ENCODE measurements at regions not wholly inside any gene's neighbourhood (a gene's known extent, or its start where the extent isn't known, plus 50 kb on each side); places are given as distances from the start of the nearest gene placed in this dataset.
A peak's percentile ranks its signal among the peaks of the same experiment; 100 is the strongest.
"Not testable (repeated sequence)": the region's sequence is repeated elsewhere in the genome, so short reads cannot be mapped to it uniquely, and the experiment has no call there.

- 46 to 93% (median 73%) methylated on average over 2 to 8 of the region's 13 CpGs; no CpG with 5 or more reads in 5 of the 10 experiments for WGBS, 10 experiments
- H3K4me1 ChIP-seq (replicated peaks in 1 of 2); H3K27ac ChIP-seq; H3K4me3 ChIP-seq; in situ Hi-C loops (cut with MboI; ENCODE audit: low pct_unique_long_range_greater_than_20kb in 2 of 9, low sequenced_read_pairs in 9 of 9, unreplicated experiment in 9 of 9); ATAC-seq (replicated peaks in 6 of 8): not testable (repeated sequence)
These were observed 367.5 kb downstream of the PRR16 start for GRCh38 chr5:120831646-120832045.

GRCh38 chr5:120841830-120842229 is 377.7 kb downstream of the PRR16 start:
- ATAC-seq (replicated peaks in 6 of 8): no peak
- no peak overlapping the region for H3K4me3 ChIP-seq
- no peaks in the 10 kb centered on the region for H3K4me1 ChIP-seq (replicated peaks in 1 of 2)
- no peak overlapping the region for H3K27ac ChIP-seq
- in situ Hi-C loops (cut with MboI; ENCODE audit: low pct_unique_long_range_greater_than_20kb in 2 of 9, low sequenced_read_pairs in 9 of 9, unreplicated experiment in 9 of 9): no loop called here

GRCh38 chr5:120843390-120843980 is 379.4 kb downstream of the PRR16 start:
- no peak for ATAC-seq (replicated peaks in 6 of 8)
- Histone ChIP-seq H3K27ac (no peak overlapping the region), H3K4me3 (no peak overlapping the region), H3K4me1 (replicated peaks in 1 of 2) (no peaks in the 10 kb centered on the region)
- in situ Hi-C loops (cut with MboI; ENCODE audit: low pct_unique_long_range_greater_than_20kb in 2 of 9, low sequenced_read_pairs in 9 of 9, unreplicated experiment in 9 of 9): no loop called here
- WGBS, 10 experiments: 0 to 91% (median 73%) methylated on average over 1 to 3 of the region's 3 CpGs

GRCh38 chr5:120848883-120849282 is 384.8 kb downstream of the PRR16 start:
- Histone ChIP-seq H3K4me1 (replicated peaks in 1 of 2) (no peaks in the 10 kb centered on the region), H3K27ac (no peak overlapping the region), H3K4me3 (no peak overlapping the region)
- in situ Hi-C loops (cut with MboI; ENCODE audit: low pct_unique_long_range_greater_than_20kb in 2 of 9, low sequenced_read_pairs in 9 of 9, unreplicated experiment in 9 of 9): no loop called here
- peak in 3 of 8 experiments; percentile 94 to 98 (median 96) for ATAC-seq (replicated peaks in 6 of 8)
- 0 to 88% (median 25%) methylated on average over 1 of the region's 2 CpGs; no CpG with 5 or more reads in 4 of the 10 experiments for whole genome bisulfite sequencing, 10 experiments

- 14 to 83% (median 43%) methylated on average over 1 of the region's 1 CpG; no CpG with 5 or more reads in 5 of the 10 experiments for WGBS, 10 experiments
- in situ Hi-C loops (cut with MboI; ENCODE audit: low pct_unique_long_range_greater_than_20kb in 2 of 9, low sequenced_read_pairs in 9 of 9, unreplicated experiment in 9 of 9): no loop called here
- Histone ChIP-seq H3K27ac (no peak overlapping the region), H3K4me3 (no peak overlapping the region), H3K4me1 (replicated peaks in 1 of 2) (no peaks in the 10 kb centered on the region)
- ATAC-seq (replicated peaks in 6 of 8): peak in 5 of 8 experiments; percentile 29 to 76 (median 47)
These were observed 388.2 kb downstream of the PRR16 start for GRCh38 chr5:120852222-120852860.

DNA sequence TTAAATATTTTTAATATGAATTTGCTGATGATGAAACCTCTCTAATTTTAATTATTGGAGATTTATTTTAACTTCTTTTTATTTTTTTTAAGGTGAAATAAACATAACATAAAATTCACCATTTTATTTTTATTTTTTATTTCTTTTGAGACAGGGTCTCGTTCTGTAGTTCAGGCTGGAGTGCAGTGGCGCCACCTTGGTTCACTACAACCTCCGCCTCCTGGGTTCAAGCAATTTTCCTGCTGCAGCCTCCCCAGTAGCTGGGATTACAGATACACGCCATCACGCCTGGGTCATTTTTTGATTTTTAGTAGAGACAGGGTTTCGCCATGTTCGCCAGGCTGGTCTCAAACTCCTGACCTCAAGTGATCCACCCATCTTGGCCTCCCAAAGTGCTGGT is 402.9 kb downstream of the PRR16 start:
- H3K4me1 ChIP-seq (replicated peaks in 1 of 2): no peaks in the 10 kb centered on the region
- H3K27ac ChIP-seq: no peak overlapping the region
- in situ Hi-C loops (cut with MboI; ENCODE audit: low pct_unique_long_range_greater_than_20kb in 2 of 9, low sequenced_read_pairs in 9 of 9, unreplicated experiment in 9 of 9): no loop called here
- 80 to 100% (median 93%) methylated on average over 2 to 7 of the region's 7 CpGs for WGBS, 10 experiments
- ATAC-seq (replicated peaks in 6 of 8): no peak
- H3K4me3 ChIP-seq: no peak overlapping the region

DNA sequence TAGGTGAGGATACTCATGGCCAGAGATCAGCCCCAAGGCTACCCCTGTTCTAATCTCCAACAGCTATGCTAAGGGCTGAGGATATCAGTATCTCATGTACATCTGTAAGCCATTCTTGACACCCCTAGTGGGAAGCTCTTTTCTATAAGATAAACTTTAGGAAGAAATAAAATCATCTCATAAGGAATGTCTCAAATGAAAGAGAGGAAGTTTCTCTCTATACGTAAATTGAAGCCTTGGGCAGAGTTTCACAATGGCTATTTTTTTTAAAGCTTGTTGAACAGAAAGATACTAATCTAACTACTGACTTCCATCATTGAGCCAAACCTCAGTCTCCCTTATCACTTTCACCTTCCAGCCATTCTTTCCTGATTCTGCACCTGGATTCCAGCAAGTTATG is 405.7 kb downstream of the PRR16 start:
- no peak for ATAC-seq (replicated peaks in 6 of 8)
- Histone ChIP-seq H3K4me1 (replicated peaks in 1 of 2) (peaks cover 0 to 2% of the 10 kb centered on the region in 2 donors), H3K4me3 (no peak overlapping the region), H3K27ac (no peak overlapping the region)
- in situ Hi-C loops (cut with MboI; ENCODE audit: low pct_unique_long_range_greater_than_20kb in 2 of 9, low sequenced_read_pairs in 9 of 9, unreplicated experiment in 9 of 9): no loop called here
- 83 to 100% (median 100%) methylated on average over 1 of the region's 1 CpG; no CpG with 5 or more reads in 4 of the 10 experiments for whole genome bisulfite sequencing, 10 experiments

- Histone ChIP-seq H3K27ac (no peak overlapping the region), H3K4me1 (replicated peaks in 1 of 2) (peaks cover 0 to 2% of the 10 kb centered on the region in 2 donors), H3K4me3 (no peak overlapping the region)
- no peak for ATAC-seq (replicated peaks in 6 of 8)
- in situ Hi-C loops (cut with MboI; ENCODE audit: low pct_unique_long_range_greater_than_20kb in 2 of 9, low sequenced_read_pairs in 9 of 9, unreplicated experiment in 9 of 9): no loop called here
- 6 to 100% (median 89%) methylated on average over 1 to 2 of the region's 2 CpGs; no CpG with 5 or more reads in 1 of the 10 experiments for WGBS, 10 experiments
These were observed 408.2 kb downstream of the PRR16 start for GRCh38 chr5:120872297-120872696.

DNA sequence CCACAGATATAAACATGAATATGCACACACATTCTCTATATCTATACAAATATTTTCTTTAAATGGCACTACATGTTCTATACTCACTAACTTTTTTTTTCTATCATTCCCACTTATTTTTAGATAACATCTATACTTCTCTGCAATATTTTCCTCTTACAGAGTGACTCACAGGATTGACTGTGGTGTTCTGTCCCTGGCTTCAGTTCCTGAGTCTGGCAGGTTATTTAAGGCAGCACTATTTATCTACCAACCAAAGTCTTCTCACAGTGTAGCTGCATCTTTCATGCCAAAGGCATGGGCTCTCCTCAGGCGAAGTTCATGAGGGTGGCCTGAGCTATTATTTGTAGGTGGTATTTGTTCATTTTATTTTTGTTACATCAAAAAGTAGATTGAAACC is 409.0 kb downstream of the PRR16 start:
- Histone ChIP-seq H3K4me3 (no peak overlapping the region), H3K4me1 (replicated peaks in 1 of 2) (peaks cover 0 to 2% of the 10 kb centered on the region in 2 donors), H3K27ac (no peak overlapping the region)
- in situ Hi-C loops (cut with MboI; ENCODE audit: low pct_unique_long_range_greater_than_20kb in 2 of 9, low sequenced_read_pairs in 9 of 9, unreplicated experiment in 9 of 9): no loop called here
- ATAC-seq (replicated peaks in 6 of 8): peak in 1 of 8 experiments; percentile 31
- WGBS, 10 experiments: 11 to 100% (median 83%) methylated on average over 1 of the region's 1 CpG; no CpG with 5 or more reads in 3 of the 10 experiments

DNA sequence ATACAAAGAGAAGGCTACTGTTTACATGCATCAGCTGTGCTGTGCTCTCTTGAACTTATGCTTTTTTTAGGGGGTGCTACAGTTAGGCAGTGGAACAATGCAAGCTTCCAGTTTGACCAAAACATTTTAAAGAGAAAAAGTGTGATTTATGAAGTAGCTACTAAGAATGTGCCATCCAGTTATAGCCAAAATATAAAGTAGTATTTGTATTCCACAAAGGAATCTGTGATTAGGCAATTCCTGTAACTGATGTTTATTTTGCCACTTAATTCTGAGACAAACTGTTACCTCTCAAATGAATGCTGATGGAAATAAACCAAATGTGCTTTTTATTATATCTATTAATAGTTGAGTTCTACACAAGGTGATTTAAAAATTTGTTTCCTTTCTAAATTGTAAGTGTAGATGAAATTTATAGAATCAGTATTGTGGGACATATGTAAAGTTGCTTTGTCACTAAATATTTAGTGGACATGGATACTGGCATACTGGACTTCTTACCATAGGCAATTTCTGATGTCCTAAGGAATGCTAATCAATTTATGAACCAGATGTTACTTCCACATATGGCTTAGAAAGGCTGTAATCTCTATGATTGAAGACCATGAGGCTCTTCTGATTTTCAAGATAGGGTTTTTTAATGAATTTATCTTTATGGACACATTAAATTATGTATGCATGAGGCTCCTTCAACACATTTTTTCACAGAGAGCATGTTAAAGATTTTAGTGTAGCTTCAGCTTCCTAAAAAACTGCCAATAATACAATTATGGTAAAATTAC is 410.2 kb downstream of the PRR16 start:
- H3K27ac ChIP-seq: no peak overlapping the region
- no peak overlapping the region for H3K4me3 ChIP-seq
- ATAC-seq (replicated peaks in 6 of 8): no peak
- in situ Hi-C loops (cut with MboI; ENCODE audit: low pct_unique_long_range_greater_than_20kb in 2 of 9, low sequenced_read_pairs in 9 of 9, unreplicated experiment in 9 of 9): no loop called here
- H3K4me1 ChIP-seq (replicated peaks in 1 of 2): peaks cover 0 to 2% of the 10 kb centered on the region in 2 donors

DNA sequence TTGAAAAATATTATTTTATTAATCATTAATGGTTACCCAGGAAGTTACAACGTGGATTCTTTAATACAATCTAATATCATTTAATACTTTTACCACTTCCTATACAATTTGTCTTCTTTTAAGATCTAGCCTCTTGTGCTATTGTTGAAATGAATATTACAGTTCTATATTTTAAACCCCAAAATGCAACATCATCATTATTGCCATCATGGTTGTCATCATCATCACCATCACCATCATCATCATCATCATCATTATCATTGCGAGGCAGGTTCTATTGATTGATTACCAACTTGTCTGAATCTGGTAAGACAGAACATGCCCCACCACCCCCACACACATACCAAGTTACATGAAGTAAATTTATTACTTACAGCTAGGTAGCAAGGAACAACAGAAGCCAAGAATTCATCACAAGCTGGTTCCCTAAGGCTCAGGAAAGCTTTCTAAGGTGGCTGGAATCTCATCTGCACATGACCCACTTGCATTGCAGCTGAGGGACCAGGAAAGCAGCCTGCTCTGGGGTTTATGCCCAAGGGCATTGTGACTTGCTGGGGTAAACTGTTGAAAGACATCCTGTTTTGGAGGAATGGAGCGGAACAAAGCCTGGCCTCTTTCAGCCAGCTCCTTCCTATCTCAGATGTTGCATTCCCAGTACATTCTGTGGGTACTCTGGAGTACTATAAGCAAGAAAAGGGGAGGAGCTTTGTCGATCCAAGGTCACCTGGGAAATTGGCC is 418.1 kb downstream of the PRR16 start:
- in situ Hi-C loops (cut with MboI; ENCODE audit: low pct_unique_long_range_greater_than_20kb in 2 of 9, low sequenced_read_pairs in 9 of 9, unreplicated experiment in 9 of 9): no loop called here
- 36 to 87% (median 78%) methylated on average over 2 to 4 of the region's 4 CpGs for WGBS, 10 experiments
- Histone ChIP-seq H3K4me1 (replicated peaks in 1 of 2) (no peaks in the 10 kb centered on the region), H3K4me3 (no peak overlapping the region), H3K27ac (no peak overlapping the region)
- ATAC-seq (replicated peaks in 6 of 8): no peak

DNA sequence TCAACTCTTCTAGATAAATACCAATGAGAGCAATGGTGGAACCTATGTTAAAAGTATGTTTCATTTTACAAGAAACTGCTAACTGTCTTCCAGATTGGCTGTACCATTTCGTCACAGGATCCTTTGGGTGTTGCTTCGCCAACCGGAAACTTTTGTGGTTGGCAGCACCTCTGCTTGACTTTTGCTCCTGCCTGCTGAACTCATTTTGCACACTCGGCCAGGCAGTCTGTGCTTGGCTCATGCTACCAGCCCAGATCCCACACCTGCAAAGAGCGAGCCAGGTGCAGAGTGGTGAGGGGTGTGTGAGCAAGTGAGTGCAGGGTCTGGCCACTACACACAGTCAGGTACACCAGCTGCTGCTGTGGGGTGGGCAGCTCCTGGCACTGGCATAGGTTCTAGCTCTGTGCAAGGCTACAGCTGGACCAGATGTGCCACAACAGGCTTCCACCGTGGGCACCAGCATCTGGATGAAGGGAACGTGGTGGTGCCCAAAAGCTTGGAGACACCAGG is 422.3 kb downstream of the PRR16 start:
- no peaks in the 10 kb centered on the region for H3K4me1 ChIP-seq (replicated peaks in 1 of 2)
- H3K4me3 ChIP-seq: no peak overlapping the region
- ATAC-seq (replicated peaks in 6 of 8): no peak
- 80 to 100% (median 90%) methylated on average over 1 to 3 of the region's 7 CpGs; no CpG with 5 or more reads in 5 of the 10 experiments for WGBS, 10 experiments
- H3K27ac ChIP-seq: no peak overlapping the region
- in situ Hi-C loops (cut with MboI; ENCODE audit: low pct_unique_long_range_greater_than_20kb in 2 of 9, low sequenced_read_pairs in 9 of 9, unreplicated experiment in 9 of 9): no loop called here

- H3K4me3 ChIP-seq: no peak overlapping the region
- no peak overlapping the region for H3K27ac ChIP-seq
- no peaks in the 10 kb centered on the region for H3K4me1 ChIP-seq (replicated peaks in 1 of 2)
- no peak for ATAC-seq (replicated peaks in 6 of 8)
- 28 to 100% (median 80%) methylated on average over 1 to 2 of the region's 2 CpGs; no CpG with 5 or more reads in 2 of the 10 experiments for WGBS, 10 experiments
- in situ Hi-C loops (cut with MboI; ENCODE audit: low pct_unique_long_range_greater_than_20kb in 2 of 9, low sequenced_read_pairs in 9 of 9, unreplicated experiment in 9 of 9): no loop called here
These were observed 431.6 kb downstream of the PRR16 start for GRCh38 chr5:120895660-120896059.
